Endothelial cell of umbilical vein (primary cell): ENCODE measurements at regions not wholly inside any gene's neighbourhood (a gene's known extent, or its start where the extent isn't known, plus 50 kb on each side); places are given as distances from the start of the nearest gene placed in this dataset.
"Not testable (repeated sequence)": the region's sequence is repeated elsewhere in the genome, so short reads cannot be mapped to it uniquely, and the experiment has no call there.

ENCODE experiments used
- EZH2 ChIP-seq: IDR thresholded peaks from 2 replicates; pipeline ENCODE4 v1.6.1; 2012; ENCODE audit warnings: borderline replicate concordance, low read depth, mild to moderate bottlenecking, moderate library complexity, low read length, inconsistent platforms; ENCODE audit not compliant: severe bottlenecking
- JUN ChIP-seq: IDR thresholded peaks from 2 replicates; pipeline ENCODE4 v1.6.1; 2011; ENCODE audit warnings: borderline replicate concordance, low read depth; ENCODE audit not compliant: insufficient read length, insufficient read depth
- POLR2A ChIP-seq: IDR thresholded peaks from 2 replicates; pipeline ENCODE4 v1.6.1; 2012; ENCODE audit warnings: low read depth, mild to moderate bottlenecking, control low read depth, low read length
- POLR2AphosphoS5 ChIP-seq: IDR thresholded peaks from 2 replicates; pipeline ENCODE4 v1.6.1; 2012; ENCODE audit warnings: low read depth, mild to moderate bottlenecking, control low read depth, low read length, moderate library complexity; ENCODE audit not compliant: insufficient read depth
- TF ChIP-seq, protein P1 (sequence below), 2 donors: IDR thresholded peaks; 1 replicate in 1 of 2; 2 replicates in 1 of 2; pipeline ENCODE4 v1.5.1; 2011; ENCODE audit warnings: low read length in 2 of 2, mild to moderate bottlenecking in 2 of 2, moderate library complexity in 2 of 2, control low read depth in 1 of 2, inconsistent platforms in 1 of 2, low read depth in 1 of 2; ENCODE audit not compliant: insufficient read depth in 1 of 2; ENCODE audit errors: extremely low read depth in 1 of 2

DNA sequence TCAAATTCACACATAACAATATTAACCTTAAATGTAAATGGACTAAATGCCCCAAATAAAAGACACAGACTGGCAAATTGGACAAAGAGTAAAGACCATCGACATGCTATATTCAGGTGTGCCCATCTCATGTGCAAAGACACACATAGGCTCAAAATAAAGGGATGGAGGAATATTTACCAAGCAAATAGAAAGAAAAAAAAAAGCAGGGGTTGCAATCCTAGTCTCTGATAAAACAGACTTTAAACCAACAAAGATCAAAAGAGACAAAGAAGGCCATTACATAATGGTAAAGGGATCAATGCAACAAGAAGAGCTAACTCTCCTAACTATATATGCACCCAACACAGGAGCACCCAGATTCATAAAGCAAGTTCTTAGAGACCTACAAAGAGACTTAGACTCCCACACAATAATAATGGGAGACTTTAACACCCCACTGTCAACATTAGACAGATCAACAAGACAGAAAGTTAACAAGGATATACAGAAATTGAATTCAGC, 189.4 kb upstream of the CENPE start:
- TF ChIP-seq EZH2, POLR2A, POLR2AphosphoS5, JUN: not testable (repeated sequence)
- TF ChIP-seq, protein P1, sequence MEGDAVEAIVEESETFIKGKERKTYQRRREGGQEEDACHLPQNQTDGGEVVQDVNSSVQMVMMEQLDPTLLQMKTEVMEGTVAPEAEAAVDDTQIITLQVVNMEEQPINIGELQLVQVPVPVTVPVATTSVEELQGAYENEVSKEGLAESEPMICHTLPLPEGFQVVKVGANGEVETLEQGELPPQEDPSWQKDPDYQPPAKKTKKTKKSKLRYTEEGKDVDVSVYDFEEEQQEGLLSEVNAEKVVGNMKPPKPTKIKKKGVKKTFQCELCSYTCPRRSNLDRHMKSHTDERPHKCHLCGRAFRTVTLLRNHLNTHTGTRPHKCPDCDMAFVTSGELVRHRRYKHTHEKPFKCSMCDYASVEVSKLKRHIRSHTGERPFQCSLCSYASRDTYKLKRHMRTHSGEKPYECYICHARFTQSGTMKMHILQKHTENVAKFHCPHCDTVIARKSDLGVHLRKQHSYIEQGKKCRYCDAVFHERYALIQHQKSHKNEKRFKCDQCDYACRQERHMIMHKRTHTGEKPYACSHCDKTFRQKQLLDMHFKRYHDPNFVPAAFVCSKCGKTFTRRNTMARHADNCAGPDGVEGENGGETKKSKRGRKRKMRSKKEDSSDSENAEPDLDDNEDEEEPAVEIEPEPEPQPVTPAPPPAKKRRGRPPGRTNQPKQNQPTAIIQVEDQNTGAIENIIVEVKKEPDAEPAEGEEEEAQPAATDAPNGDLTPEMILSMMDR (IDR thresholded peaks at IDR 0.05; ENCODE audit: extremely low read depth in 1 of 2, insufficient read depth in 1 of 2, low read depth in 1 of 2, low read length in 2 of 2) = not testable (repeated sequence)
